PC-9 (cell line): ENCODE measurements at regions not wholly inside any gene's neighbourhood (a gene's known extent, or its start where the extent isn't known, plus 50 kb on each side); places are given as distances from the start of the nearest gene placed in this dataset.

ENCODE experiments used
- BruUV-seq: library from RNA; stranded (reverse); fragments of 400-500 nt; replicated peaks from 2 replicates; lab custom pipeline; 2021; lab: Mats Ljungman, UMichigan
- CTCF ChIA-PET: fragments of 300-600 bp; sonication (Branson Sonifier 250); formaldehyde crosslinking; loops from one replicate; lab custom pipeline; 2022; ENCODE audit warnings: antibody characterized with exemption; lab: Charles Lee
- POLR2A ChIA-PET: fragments of 300-600 bp; sonication (Branson Sonifier 250); formaldehyde crosslinking; loops from one replicate; lab custom pipeline; 2022; ENCODE audit warnings: antibody characterized with exemption; ENCODE audit not compliant: unreplicated experiment; lab: Charles Lee
- DNase-seq, 2 experiments: peaks; one replicate each; pipeline versions ENCODE4 v3.0.0 to v3.0.0-alpha.2; 2015 to 2022; ENCODE audit warnings: mixed read lengths in 1 of 2
- H2AFZ ChIP-seq: fragments of 200-600 bp; sonication (generic); 2 replicates; pipeline ENCODE4 v1.8.1; 2017; ENCODE audit warnings: antibody characterized with exemption
- H3F3A ChIP-seq: fragments of 200-600 bp; sonication (generic); 2 replicates; pipeline ENCODE4 v1.8.1; 2017; ENCODE audit warnings: antibody characterized with exemption, mild to moderate bottlenecking, low read depth; ENCODE audit not compliant: insufficient read depth
- H3K27ac ChIP-seq: fragments of 200-600 bp; sonication (generic); 2 replicates; pipeline ENCODE4 v1.6.1; 2016; ENCODE audit warnings: mixed run types
- H3K27me3 ChIP-seq: fragments of 200-600 bp; sonication (generic); 2 replicates; pipeline ENCODE4 v1.6.1; 2016; ENCODE audit warnings: low read depth, mixed run types; ENCODE audit not compliant: insufficient read depth
- H3K36me3 ChIP-seq: fragments of 200-600 bp; sonication (generic); 2 replicates; pipeline ENCODE4 v1.6.1; 2016; ENCODE audit warnings: low read depth, mixed run types
- H3K4me1 ChIP-seq: fragments of 200-600 bp; sonication (generic); replicated peaks from 2 replicates; pipeline ENCODE4 v1.6.1; 2016; ENCODE audit warnings: mixed run types; ENCODE audit not compliant: insufficient read depth
- H3K4me2 ChIP-seq: fragments of 200-600 bp; sonication (generic); 2 replicates; pipeline ENCODE4 v1.6.1; 2017; ENCODE audit warnings: mixed run types
- H3K4me3 ChIP-seq: fragments of 200-600 bp; sonication (generic); 2 replicates; pipeline ENCODE4 v1.6.1; 2016; ENCODE audit warnings: mixed run types
- H3K79me2 ChIP-seq: fragments of 200-600 bp; sonication (generic); 2 replicates; pipeline ENCODE4 v1.6.1; 2017; ENCODE audit warnings: low read depth, mixed run types
- H3K9me2 ChIP-seq: fragments of 200-600 bp; sonication (generic); 2 replicates; pipeline ENCODE4 v1.8.1; 2017; ENCODE audit warnings: mild to moderate bottlenecking; ENCODE audit not compliant: insufficient read depth
- H3K9me3 ChIP-seq: fragments of 200-600 bp; sonication (generic); 2 replicates; pipeline ENCODE4 v1.8.1; 2016; ENCODE audit warnings: low read depth; ENCODE audit not compliant: insufficient read depth
- H4K20me1 ChIP-seq: fragments of 200-600 bp; sonication (generic); 2 replicates; pipeline ENCODE4 v1.8.1; 2017; ENCODE audit not compliant: insufficient read depth
- EZH2 ChIP-seq: fragments of 200-600 bp; sonication (generic); IDR thresholded peaks from 2 replicates; pipeline ENCODE4 v1.8.0; 2017; ENCODE audit warnings: antibody characterized with exemption, low read depth
- intact Hi-C: fragments of 100-400 bp; cut with micrococcal nuclease; formaldehyde crosslinking; loops from one replicate; pipeline ENCODE4 v1.10.0; 2022; ENCODE audit not compliant: unreplicated experiment
- TF ChIP-seq, protein P1 (sequence below): fragments of 200-600 bp; sonication (generic); conservative IDR thresholded peaks from 2 replicates; pipeline ENCODE4 v1.6.1; 2017; ENCODE audit warnings: mixed run types, antibody characterized with exemption, mild to moderate bottlenecking, moderate library complexity

- Histone ChIP-seq H3K36me3 (no peaks in the 10 kb centered on the region), H3K4me3 (no peak overlapping the region), H3K27ac (no peak overlapping the region), H4K20me1 (no peaks in the 10 kb centered on the region), H3K27me3 (no peaks in the 10 kb centered on the region), H3K9me3 (no peaks in the 10 kb centered on the region), H2AFZ (no peak overlapping the region), H3K4me2 (no peak overlapping the region), H3K9me2 (no peaks in the 10 kb centered on the region), H3K79me2 (no peaks in the 10 kb centered on the region), H3F3A (no peaks in the 10 kb centered on the region), H3K4me1 (no peaks in the 10 kb centered on the region)
- no TSS peak for BruUV-seq
- ChIA-PET CTCF (interaction anchor here (0.6 kb wide), 1 partner anchor 368 kb away, joined by 6 read pairs; no protein-coding TSS in a partner anchor), POLR2A (no interaction called here)
- intact Hi-C loops = no loop called here
- DNase-seq = no peak
- TF ChIP-seq, protein P1, sequence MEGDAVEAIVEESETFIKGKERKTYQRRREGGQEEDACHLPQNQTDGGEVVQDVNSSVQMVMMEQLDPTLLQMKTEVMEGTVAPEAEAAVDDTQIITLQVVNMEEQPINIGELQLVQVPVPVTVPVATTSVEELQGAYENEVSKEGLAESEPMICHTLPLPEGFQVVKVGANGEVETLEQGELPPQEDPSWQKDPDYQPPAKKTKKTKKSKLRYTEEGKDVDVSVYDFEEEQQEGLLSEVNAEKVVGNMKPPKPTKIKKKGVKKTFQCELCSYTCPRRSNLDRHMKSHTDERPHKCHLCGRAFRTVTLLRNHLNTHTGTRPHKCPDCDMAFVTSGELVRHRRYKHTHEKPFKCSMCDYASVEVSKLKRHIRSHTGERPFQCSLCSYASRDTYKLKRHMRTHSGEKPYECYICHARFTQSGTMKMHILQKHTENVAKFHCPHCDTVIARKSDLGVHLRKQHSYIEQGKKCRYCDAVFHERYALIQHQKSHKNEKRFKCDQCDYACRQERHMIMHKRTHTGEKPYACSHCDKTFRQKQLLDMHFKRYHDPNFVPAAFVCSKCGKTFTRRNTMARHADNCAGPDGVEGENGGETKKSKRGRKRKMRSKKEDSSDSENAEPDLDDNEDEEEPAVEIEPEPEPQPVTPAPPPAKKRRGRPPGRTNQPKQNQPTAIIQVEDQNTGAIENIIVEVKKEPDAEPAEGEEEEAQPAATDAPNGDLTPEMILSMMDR = no peak
- no peak for TF ChIP-seq EZH2
These were observed 369.3 kb downstream of the FRK start for GRCh38 chr6:115691433-115691832.

- CTCF ChIA-PET = no interaction called here
- H3F3A ChIP-seq = no peaks in the 10 kb centered on the region
These were observed 369.8 kb downstream of the FRK start for GRCh38 chr6:115690854-115691253.

DNA sequence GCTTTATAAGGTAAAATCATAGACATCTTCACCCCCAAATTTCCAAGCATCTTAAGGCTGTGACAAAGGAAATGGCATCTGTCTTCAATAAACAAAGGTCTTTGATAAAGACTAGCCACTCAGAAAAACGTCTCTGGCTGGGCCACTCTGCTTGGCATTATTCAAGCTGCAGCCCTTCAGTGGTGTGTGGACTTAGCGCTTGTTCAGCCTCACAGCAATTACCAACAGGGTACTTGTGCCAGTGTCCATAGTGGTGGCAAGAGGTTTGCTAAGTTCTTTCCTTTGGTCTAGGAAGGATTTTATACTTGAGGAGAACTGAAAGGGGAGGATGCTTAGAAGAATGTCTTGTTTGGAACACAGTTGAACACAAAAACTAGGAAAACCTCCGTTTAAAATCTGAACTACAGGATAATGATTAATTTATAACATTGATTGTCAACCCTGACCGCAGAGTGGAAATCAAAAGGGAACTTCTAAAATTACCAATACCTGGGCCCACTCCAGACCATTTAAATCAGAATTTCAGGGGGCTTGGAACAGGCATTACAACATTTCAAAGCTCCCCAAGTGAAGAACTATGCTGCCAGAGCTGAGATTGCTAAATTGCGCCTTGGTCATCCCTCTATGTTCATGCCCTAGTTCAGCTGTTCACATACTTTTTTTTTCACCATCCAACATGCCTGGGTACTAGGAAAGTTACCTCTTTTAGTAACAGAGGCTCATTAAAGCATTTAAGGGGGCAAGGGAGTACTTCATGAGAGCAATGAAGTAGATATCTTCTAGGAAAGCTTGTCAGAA lies 378.5 kb downstream of the FRK start:
- Histone ChIP-seq H3K4me3 (no peak overlapping the region), H4K20me1 (no peaks in the 10 kb centered on the region), H3K36me3 (no peaks in the 10 kb centered on the region), H2AFZ (no peak overlapping the region), H3K9me2 (no peaks in the 10 kb centered on the region), H3K27ac (no peak overlapping the region), H3K4me1 (no peaks in the 10 kb centered on the region), H3K9me3 (no peaks in the 10 kb centered on the region), H3F3A (no peaks in the 10 kb centered on the region), H3K79me2 (no peaks in the 10 kb centered on the region), H3K4me2 (no peak overlapping the region), H3K27me3 (no peaks in the 10 kb centered on the region)
- no peak for DNase-seq
- intact Hi-C loops = no loop called here
- no TSS peak for BruUV-seq
- CTCF ChIA-PET = no interaction called here
- POLR2A ChIA-PET = no interaction called here
- TF ChIP-seq, protein P1 = no peak
- no peak for TF ChIP-seq EZH2

More at GRCh38 chr6:115690854-115691253, 369.8 kb downstream of the FRK start:
- Histone ChIP-seq H2AFZ (no peak overlapping the region), H3K79me2 (no peaks in the 10 kb centered on the region), H3K9me2 (no peaks in the 10 kb centered on the region), H3K9me3 (no peaks in the 10 kb centered on the region), H4K20me1 (no peaks in the 10 kb centered on the region), H3K4me1 (no peaks in the 10 kb centered on the region), H3K4me3 (no peak overlapping the region), H3K36me3 (no peaks in the 10 kb centered on the region), H3K4me2 (no peak overlapping the region), H3K27ac (no peak overlapping the region), H3K27me3 (no peaks in the 10 kb centered on the region)
- TF ChIP-seq, protein P1 = no peak
- no peak for TF ChIP-seq EZH2
- POLR2A ChIA-PET = no interaction called here
- DNase-seq = no peak
- intact Hi-C loops = no loop called here
- BruUV-seq = no TSS peak
